Ovary (tissue), 7 donors: ENCODE measurements at regions not wholly inside any gene's neighbourhood (a gene's known extent, or its start where the extent isn't known, plus 50 kb on each side); places are given as distances from the start of the nearest gene placed in this dataset.
A peak's percentile ranks its signal among the peaks of the same experiment; 100 is the strongest.

Experiments used
- DNase-seq, 5 donors: peaks; one replicate each; pipeline ENCODE4 v3.0.0-alpha.2; 2019 to 2020
- H3K27ac ChIP-seq, 2 donors: fragments of 200-600 bp; one replicate each; pipeline versions ENCODE4 v1.5.1 to v1.8.0; 2019 to 2022
- H3K27me3 ChIP-seq: fragments of 200-600 bp; one replicate; pipeline ENCODE4 v1.8.0; 2022
- H3K36me3 ChIP-seq: fragments of 200-600 bp; sonication (generic); one replicate; pipeline ENCODE4 v1.5.1; 2019
- H3K4me1 ChIP-seq: one replicate; pipeline ENCODE4 v1.8.1; 2013; ENCODE audit warnings: mild to moderate bottlenecking, moderate library complexity; ENCODE audit not compliant: insufficient read depth
- H3K4me3 ChIP-seq: fragments of 200-600 bp; sonication (generic); one replicate; pipeline ENCODE4 v1.5.1; 2017
- H3K9me3 ChIP-seq, 2 donors: fragments of 200-600 bp in 1 of 2; sonication (generic) in 1 of 2; one replicate each; pipeline versions ENCODE4 v1.5.1 to v1.8.1; 2013 to 2019; ENCODE audit warnings: mild to moderate bottlenecking in 1 of 2, moderate library complexity in 1 of 2
- CTCF ChIP-seq, 3 donors: fragments of 450-650 bp in 2 of 3; fragments of 200-600 bp in 1 of 3; IDR thresholded peaks; one replicate each; pipeline versions ENCODE4 v1.5.1 to v1.8.0; 2016 to 2022; ENCODE audit warnings: antibody characterized with exemption in 3 of 3, mild to moderate bottlenecking in 1 of 3
- EP300 ChIP-seq: sonication (generic); formaldehyde crosslinking; IDR thresholded peaks from one replicate; pipeline ENCODE4 v1.6.1; 2017; ENCODE audit warnings: antibody characterized with exemption
- POLR2A ChIP-seq: fragments of 450-650 bp; IDR thresholded peaks from one replicate; pipeline ENCODE4 v1.6.1; 2017; ENCODE audit warnings: antibody characterized with exemption, mild to moderate bottlenecking, moderate library complexity
- WGBS, 3 donors: extraction: QIAGEN DNeasy Blood & Tissue Kit in 1 of 3; methylation state at CpG; one replicate each; pipeline versions ENCODE4 v1.1.5 to v1.1.7; 2013 to 2017; 5-methylcytosine and 5-hydroxymethylcytosine counted together
- intact Hi-C, 4 donors: fragments of 100-400 bp; cut with DNase I; formaldehyde crosslinking; loops; one replicate each; pipeline versions ENCODE4 v1.11.0 to v1.15.1; 2022 to 2023
- donor health status: DM: no; HTN: no; CAD: no; lungs with moderate emphysema.
- donor health status: DM: no; HTN: no; CAD: no.
- donor health status: Bipolar disorder and iron deficiency.
- donor health status: DM: no; HTN: no; CAD: no.
- donor health status: DM: yes; HTN: yes; CAD: no.

- Histone ChIP-seq H3K36me3 (no peaks in the 10 kb centered on the region), H3K4me3 (no peak overlapping the region), H3K27me3 (no peaks in the 10 kb centered on the region), H3K27ac (peak overlapping the region in 1 of 2 donors; percentile 13), H3K4me1 (no peaks in the 10 kb centered on the region), H3K9me3 (no peaks in the 10 kb centered on the region)
- TF ChIP-seq EP300, result no peak
- no peak for TF ChIP-seq CTCF (IDR thresholded peaks at IDR 0.05)
- no peak for TF ChIP-seq POLR2A
- DNase-seq, result peak in 4 of 5 donors; percentile 33 to 58 (median 47)
- 26 to 60% (median 40%) methylated on average over 2 of the region's 2 CpGs for WGBS, 3 donors
- intact Hi-C loops, result no loop called here
Measured at GRCh38 chr3:184655597-184655996, 56.3 kb downstream of the MAGEF1 start.

- TF ChIP-seq CTCF (IDR thresholded peaks at IDR 0.05), result no peak
- no peak for TF ChIP-seq EP300
- TF ChIP-seq POLR2A, result no peak
- Histone ChIP-seq H3K27me3 (no peaks in the 10 kb centered on the region), H3K4me3 (no peak overlapping the region), H3K4me1 (no peaks in the 10 kb centered on the region), H3K27ac (no peak overlapping the region), H3K36me3 (no peaks in the 10 kb centered on the region), H3K9me3 (no peaks in the 10 kb centered on the region)
- intact Hi-C loops, result no loop called here
- DNase-seq, result no peak
Measured at GRCh38 chr3:184654375-184654774, 57.5 kb downstream of the MAGEF1 start.

- H3K4me1 ChIP-seq, result no peaks in the 10 kb centered on the region
- intact Hi-C loops, result no loop called here
- H3K9me3 ChIP-seq, result no peaks in the 10 kb centered on the region
- H3K27me3 ChIP-seq, result no peaks in the 10 kb centered on the region
- 66 to 73% (median 69%) methylated on average over 6 of the region's 6 CpGs for WGBS, 3 donors
- no peak overlapping the region for H3K27ac ChIP-seq
- TF ChIP-seq CTCF (IDR thresholded peaks at IDR 0.05) (no peak), POLR2A (no peak), EP300 (no peak)
- DNase-seq, result no peak
- H3K36me3 ChIP-seq, result no peaks in the 10 kb centered on the region
- H3K4me3 ChIP-seq, result no peak overlapping the region
Measured at GRCh38 chr3:184652465-184652864, 59.4 kb downstream of the MAGEF1 start.

GRCh38 chr3:184651904-184652303, 60.0 kb downstream of the MAGEF1 start:
- H3K4me1 ChIP-seq, result no peaks in the 10 kb centered on the region
- 88% methylated on average over 6 of the region's 6 CpGs for WGBS, 3 donors
- intact Hi-C loops, result no loop called here
- no peaks in the 10 kb centered on the region for H3K9me3 ChIP-seq
- H3K27ac ChIP-seq, result no peak overlapping the region
- no peaks in the 10 kb centered on the region for H3K36me3 ChIP-seq
- H3K4me3 ChIP-seq, result no peak overlapping the region
- TF ChIP-seq EP300 (no peak), POLR2A (no peak), CTCF (IDR thresholded peaks at IDR 0.05) (no peak)
- H3K27me3 ChIP-seq, result no peaks in the 10 kb centered on the region
- DNase-seq, result no peak

- intact Hi-C loops, result no loop called here
- no peaks in the 10 kb centered on the region for H3K27me3 ChIP-seq
- H3K4me3 ChIP-seq, result no peak overlapping the region
- no peaks in the 10 kb centered on the region for H3K9me3 ChIP-seq
- H3K27ac ChIP-seq, result no peak overlapping the region
- TF ChIP-seq CTCF (IDR thresholded peaks at IDR 0.05) (no peak), EP300 (no peak), POLR2A (no peak)
- H3K4me1 ChIP-seq, result no peaks in the 10 kb centered on the region
- no peak for DNase-seq
- H3K36me3 ChIP-seq, result no peaks in the 10 kb centered on the region
- 56 to 66% (median 61%) methylated on average over 10 of the region's 10 CpGs for WGBS, 3 donors
Measured at GRCh38 chr3:184648636-184649035, 63.2 kb downstream of the MAGEF1 start.
